GM23338 (cell line): ENCODE measurements at regions not wholly inside any gene's neighbourhood (a gene's known extent, or its start where the extent isn't known, plus 50 kb on each side); places are given as distances from the start of the nearest gene placed in this dataset.

Source experiments
- CREB1 ChIP-seq: fragments of 250-450 bp; sonication (Bioruptor Pico); IDR thresholded peaks from 2 replicates; pipeline ENCODE4 v1.5.0; 2020; ENCODE audit warnings: low read depth, mild to moderate bottlenecking, moderate library complexity
- EZH2 ChIP-seq: fragments of 200-600 bp; sonication (generic); IDR thresholded peaks from one replicate; pipeline ENCODE4 v1.8.0; 2017; ENCODE audit warnings: antibody characterized with exemption, mild to moderate bottlenecking, low read depth; ENCODE audit not compliant: unreplicated experiment
- EZH2phosphoT487 ChIP-seq: fragments of 200-600 bp; sonication (generic); IDR thresholded peaks from one replicate; pipeline ENCODE4 v1.8.1; 2018; ENCODE audit warnings: antibody characterized with exemption; ENCODE audit not compliant: unreplicated experiment
- POLR2AphosphoS5 ChIP-seq: IDR thresholded peaks from 2 replicates; pipeline ENCODE4 v1.6.1; 2016; ENCODE audit warnings: antibody characterized with exemption, low read depth
- ZNF114 ChIP-seq: fragments of 250-450 bp; sonication (Bioruptor Pico); IDR thresholded peaks from 2 replicates; pipeline ENCODE4 v1.5.0; 2020; ENCODE audit warnings: mild to moderate bottlenecking, moderate library complexity
- ZNF331 ChIP-seq: fragments of 250-450 bp; sonication (Bioruptor Pico); IDR thresholded peaks from 2 replicates; pipeline ENCODE4 v1.5.0; 2020; ENCODE audit warnings: low read depth, mild to moderate bottlenecking, moderate library complexity
- TF ChIP-seq, protein P1 (sequence below), 2 experiments: fragments of 200-600 bp in 1 of 2; sonication (generic) in 1 of 2; conservative IDR thresholded peaks; 2 replicates each; pipeline versions ENCODE4 v1.5.1 to v1.6.1; 2016 to 2017; ENCODE audit warnings: antibody characterized with exemption in 2 of 2, low read depth in 2 of 2, mild to moderate bottlenecking in 2 of 2, moderate library complexity in 1 of 2

DNA sequence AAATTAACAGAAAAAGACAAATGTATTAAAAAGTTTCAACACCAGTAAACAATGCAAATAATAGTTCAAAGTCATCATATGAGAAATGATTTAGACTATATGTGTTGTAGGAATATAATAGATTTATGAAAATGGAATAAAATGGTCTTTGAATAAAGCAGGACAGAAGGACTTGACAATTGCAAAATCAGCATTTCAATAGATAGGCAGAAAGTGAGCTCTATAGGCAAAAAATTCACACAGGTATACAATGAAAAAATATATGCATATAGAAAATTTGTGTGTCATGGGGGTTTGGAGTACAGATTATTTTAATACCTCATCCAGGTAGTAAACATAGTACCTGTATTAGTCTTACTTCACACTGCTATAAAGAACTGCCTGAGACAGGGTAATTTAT is 571.1 kb upstream of the EYS start:
- TF ChIP-seq EZH2phosphoT487 = no peak
- no peak for TF ChIP-seq POLR2AphosphoS5
- TF ChIP-seq, protein P1, sequence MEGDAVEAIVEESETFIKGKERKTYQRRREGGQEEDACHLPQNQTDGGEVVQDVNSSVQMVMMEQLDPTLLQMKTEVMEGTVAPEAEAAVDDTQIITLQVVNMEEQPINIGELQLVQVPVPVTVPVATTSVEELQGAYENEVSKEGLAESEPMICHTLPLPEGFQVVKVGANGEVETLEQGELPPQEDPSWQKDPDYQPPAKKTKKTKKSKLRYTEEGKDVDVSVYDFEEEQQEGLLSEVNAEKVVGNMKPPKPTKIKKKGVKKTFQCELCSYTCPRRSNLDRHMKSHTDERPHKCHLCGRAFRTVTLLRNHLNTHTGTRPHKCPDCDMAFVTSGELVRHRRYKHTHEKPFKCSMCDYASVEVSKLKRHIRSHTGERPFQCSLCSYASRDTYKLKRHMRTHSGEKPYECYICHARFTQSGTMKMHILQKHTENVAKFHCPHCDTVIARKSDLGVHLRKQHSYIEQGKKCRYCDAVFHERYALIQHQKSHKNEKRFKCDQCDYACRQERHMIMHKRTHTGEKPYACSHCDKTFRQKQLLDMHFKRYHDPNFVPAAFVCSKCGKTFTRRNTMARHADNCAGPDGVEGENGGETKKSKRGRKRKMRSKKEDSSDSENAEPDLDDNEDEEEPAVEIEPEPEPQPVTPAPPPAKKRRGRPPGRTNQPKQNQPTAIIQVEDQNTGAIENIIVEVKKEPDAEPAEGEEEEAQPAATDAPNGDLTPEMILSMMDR (conservative IDR thresholded peaks at IDR 0.05; ENCODE audit: low read depth in 2 of 2) = no peak
- TF ChIP-seq EZH2 = no peak
- no peak for TF ChIP-seq CREB1 (CRISPR knock-in tag)
- TF ChIP-seq ZNF331 (CRISPR knock-in tag) = no peak
- TF ChIP-seq ZNF114 (CRISPR knock-in tag) = no peak
